ENCODE measurements at regions not wholly inside any gene's neighbourhood (a gene's known extent, or its start where the extent isn't known, plus 50 kb on each side); places are given as distances from the start of the nearest gene placed in this dataset.
"Not testable (repeated sequence)": the region's sequence is repeated elsewhere in the genome, so short reads cannot be mapped to it uniquely, and the experiment has no call there.

GRCh38 chr3:177306252-177306651, 109.0 kb upstream of the TBL1XR1 start:
- DNase-seq, result no peak

GRCh38 chr3:177307391-177307790, 110.1 kb upstream of the TBL1XR1 start:
- DNase-seq, result no peak

DNA sequence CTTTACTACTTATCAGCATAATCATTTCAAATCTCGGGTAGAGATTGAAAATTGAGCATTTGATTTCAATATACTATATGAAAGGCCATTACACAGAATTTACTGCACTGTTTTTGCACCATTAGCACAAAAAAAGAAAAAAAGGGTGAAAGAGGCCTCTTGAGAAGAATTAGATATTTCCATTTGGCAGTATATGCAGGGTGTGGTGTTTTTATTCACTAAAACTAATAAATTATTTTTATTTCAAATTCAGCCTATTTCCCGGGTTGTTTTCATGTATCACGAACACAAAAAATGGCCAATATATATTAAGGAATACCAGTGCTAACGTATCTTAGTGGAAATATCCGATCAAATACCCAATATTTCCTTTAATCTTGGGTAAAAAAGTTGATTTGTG, 110.5 kb upstream of the TBL1XR1 start:
- DNase-seq, result no peak

DNA sequence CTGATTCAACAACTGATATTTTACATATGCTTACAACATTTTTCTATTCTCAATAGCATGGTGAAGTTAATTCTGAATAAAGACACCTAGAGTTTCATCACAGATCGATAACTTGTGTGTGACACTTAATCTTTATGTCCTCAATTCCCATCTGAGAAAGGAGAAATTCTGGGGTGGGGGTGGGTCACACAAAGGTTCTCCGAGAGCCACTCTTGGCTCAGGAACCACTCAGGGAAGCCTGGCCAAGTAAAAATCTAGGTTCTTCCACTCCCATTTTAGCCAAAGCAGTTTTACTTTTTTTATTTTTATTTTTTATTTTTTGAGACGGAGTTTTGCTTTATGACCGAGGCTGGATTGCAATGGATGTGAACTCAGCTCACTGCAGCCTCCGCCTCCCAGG, 111.0 kb upstream of the TBL1XR1 start:
- DNase-seq, result no peak

DNA sequence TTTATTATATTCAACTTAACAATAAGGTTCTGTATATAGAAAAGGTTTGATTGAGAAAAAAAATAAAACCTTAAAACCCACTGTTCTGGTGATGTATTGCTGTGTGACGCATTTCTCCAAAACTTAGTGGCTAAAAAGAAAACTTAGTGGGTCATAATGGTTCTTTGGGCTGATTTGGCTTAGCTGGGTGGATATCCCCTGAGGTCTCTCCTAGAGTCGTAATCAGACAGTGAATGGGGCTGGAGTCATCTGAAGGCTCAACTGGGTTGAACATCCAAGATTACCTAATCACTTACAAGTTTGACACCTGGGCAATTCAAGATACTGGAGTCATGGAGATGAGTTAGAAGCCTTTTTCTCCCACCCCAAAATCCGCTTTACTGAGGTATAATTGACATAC, 111.6 kb upstream of the TBL1XR1 start:
- DNase-seq, result no peak

DNA sequence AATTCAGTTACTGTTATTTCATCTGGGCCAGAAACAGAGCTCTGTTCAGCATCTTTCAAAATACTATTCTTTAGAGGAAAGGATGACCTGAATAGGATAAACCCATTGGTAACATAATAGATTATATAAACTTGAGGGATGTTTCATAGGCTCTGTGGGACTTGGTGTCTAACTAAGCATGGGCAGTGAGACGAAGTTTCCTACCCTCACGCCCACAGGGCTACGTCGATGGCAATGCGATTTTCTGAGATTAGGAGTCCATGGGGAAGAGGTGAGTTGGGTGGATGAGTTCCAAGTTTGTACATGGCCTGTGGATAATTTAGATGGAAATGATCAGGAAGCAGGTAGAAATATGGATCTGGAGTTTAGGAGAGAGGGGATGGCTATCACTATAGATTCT, 115.2 kb upstream of the TBL1XR1 start:
- no peak for DNase-seq

DNA sequence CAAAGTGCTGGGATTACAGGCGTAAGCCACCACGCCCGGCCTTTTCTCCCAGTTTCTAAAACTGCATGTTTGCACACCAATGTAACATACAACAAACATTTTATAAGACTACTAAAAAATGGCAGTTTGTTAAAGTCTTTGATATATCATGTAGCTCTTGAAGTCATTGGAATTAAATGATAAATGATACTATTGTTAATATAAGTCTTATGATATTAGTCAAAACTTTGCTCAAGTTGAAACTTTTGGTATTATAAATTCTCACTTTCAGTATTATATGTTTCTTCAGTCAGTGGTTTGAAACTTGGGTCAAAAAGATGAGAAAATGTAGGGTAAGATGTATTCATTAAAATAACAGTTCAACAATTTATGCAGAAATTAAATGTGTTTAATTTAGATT, 117.6 kb upstream of the TBL1XR1 start:
- DNase-seq, result no peak

GRCh38 chr3:177317247-177317646, 120.0 kb upstream of the TBL1XR1 start:
- no peak for DNase-seq

- no peak for DNase-seq
Measured at GRCh38 chr3:177318559-177318958, 121.3 kb upstream of the TBL1XR1 start.

DNA sequence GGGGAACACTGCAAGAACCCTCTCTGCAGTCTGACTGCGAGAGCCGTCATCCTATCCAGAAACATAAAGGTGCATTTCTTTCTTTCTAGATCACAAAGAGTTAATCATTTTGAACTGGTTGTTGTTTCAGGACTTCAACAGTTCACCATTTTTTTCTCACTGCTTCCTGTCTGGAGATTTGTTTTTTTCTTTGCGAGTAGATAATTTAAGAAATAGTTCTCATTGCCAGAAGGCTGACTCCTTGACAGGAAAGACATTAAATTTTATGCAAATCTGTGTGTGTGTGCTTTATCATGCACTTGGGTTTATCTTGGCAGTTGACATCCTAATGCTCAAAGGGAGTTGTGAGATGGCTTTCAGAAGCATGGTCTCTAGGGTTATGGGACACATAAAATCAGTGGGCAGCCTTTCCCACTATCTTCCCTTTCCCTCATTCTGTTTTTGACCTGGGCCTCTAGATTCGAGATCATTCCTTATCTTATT, 123.5 kb upstream of the TBL1XR1 start:
- no peak for DNase-seq

GRCh38 chr3:177321819-177322218, 124.5 kb upstream of the TBL1XR1 start:
- no peak for DNase-seq

DNA sequence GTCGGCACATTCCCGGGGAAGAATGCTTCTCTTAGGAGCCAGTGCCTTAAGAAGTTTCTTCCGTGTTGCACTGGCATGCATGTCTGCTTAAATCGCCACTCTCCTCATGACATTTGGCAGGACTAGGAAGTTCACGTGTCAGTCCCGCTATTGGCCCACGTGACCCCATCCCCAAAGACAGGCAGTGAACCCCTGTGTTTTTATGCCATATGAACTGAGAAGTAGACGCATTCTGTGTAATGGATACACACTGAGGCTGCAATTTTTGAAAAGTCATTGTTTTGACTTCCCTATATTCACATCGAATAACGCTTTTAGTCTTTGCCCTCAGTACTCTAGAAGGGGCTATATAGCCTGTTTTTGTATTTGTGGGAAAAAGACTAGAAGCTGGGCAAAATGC, 125.6 kb upstream of the TBL1XR1 start:
- DNase-seq, result no peak

- no peak for DNase-seq
Measured at GRCh38 chr3:177329854-177330253, 132.6 kb upstream of the TBL1XR1 start.

DNA sequence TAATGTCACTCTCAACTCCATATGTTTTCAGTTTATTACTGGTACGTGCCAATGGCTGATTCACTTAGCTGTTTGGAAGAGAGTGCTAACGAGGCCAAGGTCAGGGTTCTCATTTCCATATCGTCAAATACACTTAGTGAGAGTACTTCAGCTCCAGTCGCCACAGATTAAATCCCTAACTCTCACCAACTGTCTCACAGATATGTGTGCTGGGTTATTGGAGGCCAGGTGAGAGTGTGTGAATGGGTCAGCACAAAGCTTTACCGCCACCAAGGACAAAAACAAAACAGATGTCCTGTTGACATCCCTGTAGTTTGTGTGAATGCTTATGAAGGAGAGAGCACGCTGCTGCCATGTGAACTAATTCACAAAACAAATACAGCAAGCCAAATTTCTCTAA, 133.5 kb upstream of the TBL1XR1 start:
- no peak for DNase-seq

GRCh38 chr3:177331203-177331835, 134.0 kb upstream of the TBL1XR1 start:
- DNase-seq, result no peak

DNA sequence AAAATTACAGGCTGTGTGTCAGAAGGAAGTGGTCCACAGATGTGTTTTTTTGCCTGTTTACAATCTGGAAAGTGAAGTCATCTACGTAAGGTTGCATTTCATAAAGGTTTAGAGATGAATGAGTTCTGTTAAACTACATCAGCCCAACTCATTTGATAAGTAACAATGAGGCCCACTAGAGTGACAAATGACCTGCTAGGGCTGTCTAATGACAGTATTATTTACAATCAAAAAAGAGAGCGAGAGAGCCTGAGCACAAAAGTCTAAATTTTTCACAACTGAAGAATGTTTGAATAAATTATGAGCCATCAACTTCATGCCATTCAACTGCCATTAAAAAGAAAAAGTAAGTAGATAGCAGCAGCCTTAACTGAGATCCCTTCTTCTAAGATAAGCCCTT, 135.7 kb upstream of the TBL1XR1 start:
- no peak for DNase-seq

- DNase-seq, result no peak
Measured at GRCh38 chr3:177333533-177334520, 136.5 kb upstream of the TBL1XR1 start.

DNA sequence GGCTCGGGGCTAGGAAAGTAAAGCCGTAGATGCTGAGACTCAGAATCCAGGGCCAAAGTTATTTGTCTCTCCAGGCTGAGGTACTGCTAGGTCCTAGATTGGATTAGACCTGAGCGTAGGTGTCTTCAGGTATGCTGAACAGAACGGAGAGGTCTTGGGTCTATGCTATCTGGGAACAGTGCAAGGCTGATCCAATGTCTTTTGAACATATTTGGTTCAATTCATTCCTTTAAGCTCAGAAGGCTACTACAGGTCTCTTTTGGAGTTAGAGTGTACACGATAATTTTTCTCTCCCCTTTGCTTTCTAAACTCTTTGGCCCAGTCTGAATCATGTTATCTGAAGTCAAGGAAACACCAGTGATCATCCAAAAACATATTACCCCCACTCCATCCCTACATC, 137.5 kb upstream of the TBL1XR1 start:
- no peak for DNase-seq

GRCh38 chr3:177335728-177336127, 138.4 kb upstream of the TBL1XR1 start:
- no peak for DNase-seq

DNA sequence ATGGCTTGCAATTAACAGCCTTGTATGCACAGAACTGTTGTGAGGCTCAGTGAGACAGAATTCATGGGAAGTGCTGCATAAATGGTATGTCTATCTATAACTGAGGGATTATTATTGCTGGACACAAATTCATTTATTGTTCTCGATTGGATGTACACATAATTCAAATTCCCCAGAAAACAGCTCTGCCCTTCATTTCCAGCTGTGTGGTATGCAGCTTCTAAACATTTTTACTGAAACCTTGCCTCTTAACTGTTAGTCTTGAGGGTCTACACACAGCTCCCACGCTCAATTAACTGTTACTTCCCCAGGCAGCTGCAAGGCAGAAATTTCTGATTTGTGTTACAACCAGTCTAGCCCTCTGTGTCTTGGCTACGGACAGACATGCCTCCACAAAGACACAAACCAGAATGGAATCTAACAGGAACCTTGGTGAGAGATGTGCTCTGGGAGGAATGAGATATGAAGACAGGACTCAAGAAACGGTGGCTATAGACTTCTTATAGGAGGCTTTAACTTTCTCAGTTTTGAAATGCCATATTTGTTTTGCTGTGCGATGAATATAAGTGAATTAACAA, 139.7 kb upstream of the TBL1XR1 start:
- no peak for DNase-seq

GRCh38 chr3:177337541-177338331, 140.5 kb upstream of the TBL1XR1 start:
- DNase-seq, result no peak

DNA sequence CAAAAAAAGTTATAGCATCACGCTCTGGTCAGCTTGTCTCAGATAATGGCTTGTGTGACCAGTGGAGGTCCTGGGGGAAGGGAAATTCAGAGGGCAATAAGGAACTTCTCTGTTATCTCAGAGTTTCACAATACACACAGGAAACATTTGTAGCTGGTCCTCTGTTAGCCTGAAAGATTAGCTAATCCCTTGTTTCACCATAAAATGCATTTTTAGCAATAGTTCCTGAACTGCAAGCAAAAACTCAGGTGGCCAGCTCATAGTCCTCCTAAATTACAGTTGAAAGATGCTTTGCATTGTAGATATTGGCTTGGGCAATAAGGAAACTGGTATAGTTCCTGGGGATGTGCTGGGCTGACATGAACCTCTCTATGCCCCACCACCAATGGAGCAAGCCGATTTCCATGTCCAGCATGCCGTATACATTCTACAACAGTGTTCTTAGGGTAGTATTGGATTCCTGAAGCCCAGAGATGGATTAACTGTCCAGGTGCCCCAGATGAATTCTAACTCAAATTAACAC, 141.5 kb upstream of the TBL1XR1 start:
- no peak for DNase-seq

DNA sequence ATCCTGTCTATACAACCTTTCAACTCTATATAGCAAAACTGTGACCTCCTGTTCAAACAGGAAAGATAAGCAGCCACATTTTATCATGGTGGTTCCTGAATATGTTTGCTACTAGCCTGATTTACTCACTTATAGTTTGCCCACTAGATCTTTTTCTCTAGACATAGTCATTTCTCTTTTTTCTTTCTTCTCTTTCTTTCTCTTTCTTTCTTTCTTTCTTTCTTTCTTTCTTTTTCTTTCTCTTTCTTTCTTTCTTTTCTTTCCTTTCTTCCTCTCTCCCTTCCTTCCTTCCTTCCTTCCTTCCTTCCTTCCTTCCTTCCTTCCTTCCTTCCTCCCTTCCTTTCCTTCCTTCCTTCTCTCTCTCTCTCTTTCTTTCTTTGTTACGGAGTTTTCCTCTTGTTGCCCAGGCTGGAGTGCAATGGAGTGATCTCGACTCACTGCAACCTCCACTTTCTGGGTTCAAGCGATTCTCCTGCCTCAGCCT, 142.0 kb upstream of the TBL1XR1 start:
- not testable (repeated sequence) for DNase-seq

All from NCI-H1694 (cell line).